ENCODE measurements at regions not wholly inside any gene's neighbourhood (a gene's known extent, or its start where the extent isn't known, plus 50 kb on each side); places are given as distances from the start of the nearest gene placed in this dataset.
"Not testable (repeated sequence)": the region's sequence is repeated elsewhere in the genome, so short reads cannot be mapped to it uniquely, and the experiment has no call there.

GRCh38 chr1:191405417-191405816, 752.8 kb upstream of the RGS18 start:
- WGBS = 67% methylated on average over 3 of the region's 3 CpGs
- Histone ChIP-seq H3K27ac (no peak overlapping the region), H3K9me3 (no peaks in the 10 kb centered on the region), H3K4me3 (no peak overlapping the region), H3K36me3 (no peaks in the 10 kb centered on the region), H3K27me3 (no peaks in the 10 kb centered on the region), H3K4me1 (no peaks in the 10 kb centered on the region)
- TF ChIP-seq EP300 (IDR thresholded peaks at IDR 0.05) = no peak
- DNase-seq (ENCODE audit: low spot score in 2 of 2) = no peak

GRCh38 chr1:191414981-191415640, 743.2 kb upstream of the RGS18 start:
- DNase-seq (ENCODE audit: low spot score in 2 of 2) = no peak
- 43% methylated on average over 2 of the region's 2 CpGs for WGBS
- Histone ChIP-seq H3K27ac (no peak overlapping the region), H3K4me1 (no peaks in the 10 kb centered on the region), H3K27me3 (no peaks in the 10 kb centered on the region), H3K4me3 (no peak overlapping the region), H3K36me3 (no peaks in the 10 kb centered on the region), H3K9me3 (no peaks in the 10 kb centered on the region)
- no peak for TF ChIP-seq CTCF (IDR thresholded peaks at IDR 0.05)
- TF ChIP-seq POLR2A (IDR thresholded peaks at IDR 0.05) = no peak
- TF ChIP-seq POLR2AphosphoS5 (IDR thresholded peaks at IDR 0.05) = no peak
- TF ChIP-seq EP300 (IDR thresholded peaks at IDR 0.05) = no peak

- Histone ChIP-seq H3K27me3 (no peaks in the 10 kb centered on the region), H3K4me3 (no peak overlapping the region), H3K9me3 (no peaks in the 10 kb centered on the region), H3K36me3 (no peaks in the 10 kb centered on the region), H3K27ac (no peak overlapping the region), H3K4me1 (no peaks in the 10 kb centered on the region)
- TF ChIP-seq POLR2A (IDR thresholded peaks at IDR 0.05) (no peak), EP300 (IDR thresholded peaks at IDR 0.05) (no peak), POLR2AphosphoS5 (IDR thresholded peaks at IDR 0.05) (no peak), CTCF (IDR thresholded peaks at IDR 0.05) (no peak)
- 58% methylated on average over 1 of the region's 1 CpG for WGBS
- no peak for DNase-seq (ENCODE audit: low spot score in 2 of 2)
Observed at GRCh38 chr1:191419842-191420241, 738.4 kb upstream of the RGS18 start.

- 40% methylated on average over 3 of the region's 3 CpGs for WGBS
- Histone ChIP-seq H3K36me3 (no peaks in the 10 kb centered on the region), H3K27me3 (no peaks in the 10 kb centered on the region), H3K27ac (no peak overlapping the region), H3K4me1 (no peaks in the 10 kb centered on the region), H3K9me3 (no peaks in the 10 kb centered on the region), H3K4me3 (no peak overlapping the region)
- DNase-seq (ENCODE audit: low spot score in 2 of 2) = no peak
- TF ChIP-seq CTCF (IDR thresholded peaks at IDR 0.05) (no peak), POLR2AphosphoS5 (IDR thresholded peaks at IDR 0.05) (no peak), EP300 (IDR thresholded peaks at IDR 0.05) (no peak), POLR2A (IDR thresholded peaks at IDR 0.05) (no peak)
Observed at GRCh38 chr1:191427593-191427992, 730.7 kb upstream of the RGS18 start.

- Histone ChIP-seq H3K9me3 (no peaks in the 10 kb centered on the region), H3K27me3 (no peaks in the 10 kb centered on the region), H3K4me1 (no peaks in the 10 kb centered on the region), H3K4me3 (no peak overlapping the region), H3K36me3 (no peaks in the 10 kb centered on the region), H3K27ac (no peak overlapping the region)
- DNase-seq (ENCODE audit: low spot score in 2 of 2) = no peak
- TF ChIP-seq CTCF (IDR thresholded peaks at IDR 0.05) (no peak), EP300 (IDR thresholded peaks at IDR 0.05) (no peak), POLR2A (IDR thresholded peaks at IDR 0.05) (no peak), POLR2AphosphoS5 (IDR thresholded peaks at IDR 0.05) (no peak)
- WGBS = 38% methylated on average over 1 of the region's 3 CpGs
Observed at GRCh38 chr1:191432817-191433216, 725.4 kb upstream of the RGS18 start.

GRCh38 chr1:191438979-191439378, 719.3 kb upstream of the RGS18 start:
- Histone ChIP-seq H3K4me1 (no peaks in the 10 kb centered on the region), H3K27ac (no peak overlapping the region), H3K9me3 (no peaks in the 10 kb centered on the region), H3K27me3 (no peaks in the 10 kb centered on the region), H3K4me3 (no peak overlapping the region), H3K36me3 (no peaks in the 10 kb centered on the region)
- DNase-seq (ENCODE audit: low spot score in 2 of 2) = no peak
- TF ChIP-seq POLR2AphosphoS5 (IDR thresholded peaks at IDR 0.05) = no peak
- no peak for TF ChIP-seq EP300 (IDR thresholded peaks at IDR 0.05)
- TF ChIP-seq POLR2A (IDR thresholded peaks at IDR 0.05) = no peak
- no peak for TF ChIP-seq CTCF (IDR thresholded peaks at IDR 0.05)
- WGBS = 73% methylated on average over 1 of the region's 1 CpG

- 88% methylated on average over 8 of the region's 9 CpGs for WGBS
Observed at GRCh38 chr1:191448279-191448678, 710.0 kb upstream of the RGS18 start.

More at GRCh38 chr1:191448279-191448678, 710.0 kb upstream of the RGS18 start:
- not testable (repeated sequence) for H3K27me3 ChIP-seq; H3K27ac ChIP-seq; DNase-seq (ENCODE audit: low spot score in 2 of 2); H3K9me3 ChIP-seq; H3K4me1 ChIP-seq; H3K4me3 ChIP-seq; H3K36me3 ChIP-seq

All from suprapubic skin (tissue), 4 donors.